HG02678 (cell line): ENCODE measurements at regions not wholly inside any gene's neighbourhood (a gene's known extent, or its start where the extent isn't known, plus 50 kb on each side); places are given as distances from the start of the nearest gene placed in this dataset.
"Not testable (repeated sequence)": the region's sequence is repeated elsewhere in the genome, so short reads cannot be mapped to it uniquely, and the experiment has no call there.

Source experiments
- ATAC-seq: cut with Tn5 transposase; IDR thresholded peaks from one replicate; pipeline ENCODE4 v1.9.1; 2021; ENCODE audit warnings: mild to moderate bottlenecking, moderate library complexity; ENCODE audit not compliant: unreplicated experiment

GRCh38 chr5:82905986-82906385 is 171.2 kb downstream of the TMEM167A start:
- no peak for ATAC-seq

- ATAC-seq = no peak
Observed at GRCh38 chr5:82901281-82901888, 175.8 kb downstream of the TMEM167A start.

GRCh38 chr5:82894716-82895115 is 182.5 kb downstream of the TMEM167A start:
- ATAC-seq = no peak

- ATAC-seq = no peak
Observed at GRCh38 chr5:82889088-82889487, 188.1 kb downstream of the TMEM167A start.

- ATAC-seq = no peak
Observed at GRCh38 chr5:82886911-82887310, 190.3 kb downstream of the TMEM167A start.

GRCh38 chr5:82885627-82886389 is 191.4 kb downstream of the TMEM167A start:
- ATAC-seq = peak; percentile 46

GRCh38 chr5:82884821-82885471 is 192.2 kb downstream of the TMEM167A start:
- no peak for ATAC-seq

- no peak for ATAC-seq
Observed at GRCh38 chr5:82882316-82882715, 194.9 kb downstream of the TMEM167A start.

- peak; percentile 55 for ATAC-seq
Observed at GRCh38 chr5:82881571-82882174, 195.5 kb downstream of the TMEM167A start.

- no peak for ATAC-seq
Observed at GRCh38 chr5:82879089-82879488, 198.1 kb downstream of the TMEM167A start.

- no peak for ATAC-seq
Observed at GRCh38 chr5:82873452-82873851, 203.7 kb downstream of the TMEM167A start.

- not testable (repeated sequence) for ATAC-seq
Observed at GRCh38 chr5:82872321-82873288, 204.6 kb downstream of the TMEM167A start.

GRCh38 chr5:82865625-82866024 is 211.6 kb downstream of the TMEM167A start:
- no peak for ATAC-seq

- no peak for ATAC-seq
Observed at GRCh38 chr5:82863266-82863665, 213.9 kb downstream of the TMEM167A start.

- no peak for ATAC-seq
Observed at GRCh38 chr5:82862711-82863110, 214.5 kb downstream of the TMEM167A start.

GRCh38 chr5:82862261-82862660 is 214.9 kb downstream of the TMEM167A start:
- no peak for ATAC-seq

- ATAC-seq = no peak
Observed at GRCh38 chr5:82861701-82862100, 215.5 kb downstream of the TMEM167A start.

GRCh38 chr5:82859451-82860140 is 217.6 kb downstream of the TMEM167A start:
- ATAC-seq = no peak

GRCh38 chr5:82858151-82859025 is 218.8 kb downstream of the TMEM167A start:
- no peak for ATAC-seq
